H9 (cell line): ENCODE measurements at regions not wholly inside any gene's neighbourhood (a gene's known extent, or its start where the extent isn't known, plus 50 kb on each side); places are given as distances from the start of the nearest gene placed in this dataset.

Experiments used
- DNase-seq: peaks from one replicate; pipeline ENCODE4 v3.0.0-alpha.2; 2017
- H2AFZ ChIP-seq: one replicate; pipeline ENCODE4 v1.6.1; 2013; ENCODE audit warnings: mild to moderate bottlenecking, low read length, control low read depth, moderate library complexity
- H2AK5ac ChIP-seq: 2 replicates; pipeline ENCODE4 v1.6.1; 2013; ENCODE audit warnings: low read length, control low read depth, mixed read lengths; ENCODE audit not compliant: insufficient read length
- H2BK120ac ChIP-seq: one replicate; pipeline ENCODE4 v1.6.1; 2013; ENCODE audit warnings: low read depth, mild to moderate bottlenecking, low read length, control low read depth, inconsistent platforms; ENCODE audit not compliant: poor library complexity, severe bottlenecking
- H2BK12ac ChIP-seq: 2 replicates; pipeline ENCODE4 v1.6.1; 2013; ENCODE audit warnings: low read length, control low read depth, mixed read lengths, low read depth; ENCODE audit not compliant: insufficient read length
- H2BK15ac ChIP-seq: 2 replicates; pipeline ENCODE4 v1.6.1; 2013; ENCODE audit warnings: low read depth, low read length, control low read depth
- H2BK20ac ChIP-seq: one replicate; pipeline ENCODE4 v1.6.1; 2013; ENCODE audit warnings: low read depth, mild to moderate bottlenecking, low read length, control low read depth, inconsistent platforms; ENCODE audit not compliant: poor library complexity, severe bottlenecking
- H2BK5ac ChIP-seq: 2 replicates; pipeline ENCODE4 v1.6.1; 2013; ENCODE audit warnings: low read length, control low read depth, mixed read lengths; ENCODE audit not compliant: insufficient read length
- H3K14ac ChIP-seq: 2 replicates; pipeline ENCODE4 v1.6.1; 2013; ENCODE audit warnings: low read length, control low read depth; ENCODE audit not compliant: insufficient read depth
- H3K18ac ChIP-seq: 2 replicates; pipeline ENCODE4 v1.6.1; 2013; ENCODE audit warnings: low read depth, mild to moderate bottlenecking, mixed read lengths, low read length, control low read depth; ENCODE audit not compliant: insufficient read length
- H3K23ac ChIP-seq: 2 replicates; pipeline ENCODE4 v1.6.1; 2013; ENCODE audit warnings: low read length, control low read depth, mixed read lengths, low read depth; ENCODE audit not compliant: insufficient read length
- H3K23me2 ChIP-seq: 2 replicates; pipeline ENCODE4 v1.6.1; 2013; ENCODE audit warnings: low read depth, mild to moderate bottlenecking, mixed read lengths, low read length, control low read depth; ENCODE audit not compliant: insufficient read length, poor library complexity, severe bottlenecking
- H3K27ac ChIP-seq: 2 replicates; pipeline ENCODE4 v1.5.1; 2013; ENCODE audit warnings: low read length, control low read depth, mixed read lengths, low read depth; ENCODE audit not compliant: insufficient read length
- H3K27me3 ChIP-seq: 2 replicates; pipeline ENCODE4 v1.6.1; 2013; ENCODE audit warnings: low read length, control low read depth, inconsistent platforms; ENCODE audit not compliant: insufficient read depth
- H3K4ac ChIP-seq: 2 replicates; pipeline ENCODE4 v1.6.1; 2013; ENCODE audit warnings: low read depth, mild to moderate bottlenecking, control low read depth, inconsistent platforms, low read length, moderate library complexity
- H3K4me1 ChIP-seq: 2 replicates; pipeline ENCODE4 v1.6.1; 2013; ENCODE audit warnings: low read length, control low read depth, inconsistent platforms; ENCODE audit not compliant: insufficient read depth
- H3K4me2 ChIP-seq: 2 replicates; pipeline ENCODE4 v1.6.1; 2013; ENCODE audit warnings: low read length, control low read depth, mixed read lengths; ENCODE audit not compliant: insufficient read length, insufficient read depth
- H3K56ac ChIP-seq: 2 replicates; pipeline ENCODE4 v1.6.1; 2013; ENCODE audit warnings: low read depth, mild to moderate bottlenecking, mixed read lengths, low read length, control low read depth; ENCODE audit not compliant: insufficient read length
- H3K79me1 ChIP-seq: 2 replicates; pipeline ENCODE4 v1.6.1; 2013; ENCODE audit warnings: low read depth, mild to moderate bottlenecking, moderate library complexity, low read length, control low read depth, inconsistent platforms; ENCODE audit not compliant: insufficient read depth, poor library complexity, severe bottlenecking
- H3K79me2 ChIP-seq: 2 replicates; pipeline ENCODE4 v1.6.1; 2013; ENCODE audit warnings: low read length, control low read depth, inconsistent platforms; ENCODE audit not compliant: insufficient read depth
- H3K9ac ChIP-seq: 2 replicates; pipeline ENCODE4 v1.6.1; 2013; ENCODE audit warnings: low read length, control low read depth, mixed read lengths; ENCODE audit not compliant: insufficient read length; ENCODE audit errors: extremely low read depth
- H3K9me3 ChIP-seq: one replicate; pipeline ENCODE4 v1.6.1; 2013; ENCODE audit warnings: low read depth, low read length, inconsistent platforms; ENCODE audit not compliant: control insufficient read depth
- H3T11ph ChIP-seq: one replicate; pipeline ENCODE4 v1.6.1; 2013; ENCODE audit warnings: mild to moderate bottlenecking, low read length, control low read depth, inconsistent platforms
- H4K20me1 ChIP-seq: one replicate; pipeline ENCODE4 v1.6.1; 2013; ENCODE audit not compliant: control insufficient read depth, insufficient read length, insufficient read depth
- H4K5ac ChIP-seq: 2 replicates; pipeline ENCODE4 v1.6.1; 2013; ENCODE audit warnings: low read depth, mild to moderate bottlenecking, mixed read lengths, low read length, control low read depth; ENCODE audit not compliant: insufficient read length
- H4K8ac ChIP-seq: replicated peaks from 2 replicates; pipeline ENCODE4 v1.6.1; 2013; ENCODE audit warnings: low read length, control low read depth, mixed read lengths, low read depth; ENCODE audit not compliant: insufficient read length
- H4K91ac ChIP-seq: 2 replicates; pipeline ENCODE4 v1.6.1; 2013; ENCODE audit warnings: low read depth, mild to moderate bottlenecking, moderate library complexity, mixed read lengths, low read length, control low read depth; ENCODE audit not compliant: insufficient read length
- H3K27ac Mint-ChIP-seq, 3 experiments: 2 replicates in 2 of 3; 3 replicates in 1 of 3; pipeline ENCODE4 v1.8.0; 2020 to 2021; ENCODE audit warnings: mixed read lengths in 3 of 3, mild to moderate bottlenecking in 1 of 3, moderate library complexity in 1 of 3
- H3K27me3 Mint-ChIP-seq: 2 replicates; pipeline ENCODE4 v1.8.0; 2021; ENCODE audit warnings: low read depth, mild to moderate bottlenecking, moderate library complexity, mixed read lengths
- H3K36me3 Mint-ChIP-seq, 3 experiments: 2 replicates in 2 of 3; 3 replicates in 1 of 3; pipeline ENCODE4 v1.8.0; 2020 to 2021; ENCODE audit warnings: low read depth in 3 of 3, mixed read lengths in 3 of 3; ENCODE audit not compliant: insufficient read depth in 1 of 3
- H3K4me1 Mint-ChIP-seq, 2 experiments: 2 replicates each; pipeline ENCODE4 v1.8.0; 2020; ENCODE audit warnings: mixed read lengths in 2 of 2
- H3K4me3 Mint-ChIP-seq, 2 experiments: 2 replicates in 1 of 2; 3 replicates in 1 of 2; pipeline ENCODE4 v1.8.0; 2020 to 2021; ENCODE audit warnings: mild to moderate bottlenecking in 2 of 2, mixed read lengths in 2 of 2, moderate library complexity in 1 of 2
- H3K9me3 Mint-ChIP-seq, 2 experiments: 2 replicates in 1 of 2; 3 replicates in 1 of 2; pipeline ENCODE4 v1.8.0; 2020; ENCODE audit warnings: mild to moderate bottlenecking in 2 of 2, mixed read lengths in 2 of 2, moderate library complexity in 1 of 2
- CTCF ChIP-seq: fragments of 200-600 bp; sonication (generic); conservative IDR thresholded peaks from 3 replicates; pipeline ENCODE4 v1.8.0; 2021; ENCODE audit warnings: antibody characterized with exemption, mild to moderate bottlenecking

- no peak for TF ChIP-seq CTCF
- Histone ChIP-seq H3T11ph (no peak overlapping the region), H2AK5ac (no peak overlapping the region), H2BK5ac (no peak overlapping the region), H2BK120ac (no peak overlapping the region), H2BK20ac (no peak overlapping the region), H4K5ac (no peak overlapping the region), H3K27me3 (no peaks in the 10 kb centered on the region), H4K20me1 (no peaks in the 10 kb centered on the region), H2AFZ (no peak overlapping the region), H3K9ac (no peak overlapping the region), H2BK12ac (no peak overlapping the region), H3K14ac (no peak overlapping the region; the same call in 1 of the 2 replicates), H3K27ac (no peak overlapping the region), H3K79me2 (no peaks in the 10 kb centered on the region), H2BK15ac (no peak overlapping the region), H3K23me2 (no peaks in the 10 kb centered on the region), H3K9me3 (no peaks in the 10 kb centered on the region), H4K8ac (no peak overlapping the region), H4K91ac (no peak overlapping the region), H3K79me1 (no peaks in the 10 kb centered on the region), H3K4me1 (peaks cover 4% of the 10 kb centered on the region; the same call in 1 of the 2 replicates), H3K23ac (no peak overlapping the region), H3K4me2 (no peak overlapping the region), H3K18ac (no peak overlapping the region), H3K56ac (no peak overlapping the region), H3K4ac (no peak overlapping the region)
- peaks cover 5 to 27% (median 22%) of the 10 kb centered on the region in 3 experiments; a peak in 6 of 7 replicates for H3K36me3 Mint-ChIP-seq
- peaks cover 2% of the 10 kb centered on the region; the same call in 1 of the 2 replicates for H3K27me3 Mint-ChIP-seq
- no peaks in the 10 kb centered on the region for H3K9me3 Mint-ChIP-seq
- H3K27ac Mint-ChIP-seq, result no peak overlapping the region
- DNase-seq, result no peak
- no peak overlapping the region for H3K4me3 Mint-ChIP-seq
- peaks cover 17 to 18% of the 10 kb centered on the region in 2 experiments for H3K4me1 Mint-ChIP-seq
These were observed 70.0 kb upstream of the ZNF281 start for GRCh38 chr1:200479816-200480215.
